ENCODE measurements at regions not wholly inside any gene's neighbourhood (a gene's known extent, or its start where the extent isn't known, plus 50 kb on each side); places are given as distances from the start of the nearest gene placed in this dataset.

- no peak overlapping the region for H3K4me3 ChIP-seq (ENCODE audit: low read depth, low read length)
- TF ChIP-seq, protein P1, sequence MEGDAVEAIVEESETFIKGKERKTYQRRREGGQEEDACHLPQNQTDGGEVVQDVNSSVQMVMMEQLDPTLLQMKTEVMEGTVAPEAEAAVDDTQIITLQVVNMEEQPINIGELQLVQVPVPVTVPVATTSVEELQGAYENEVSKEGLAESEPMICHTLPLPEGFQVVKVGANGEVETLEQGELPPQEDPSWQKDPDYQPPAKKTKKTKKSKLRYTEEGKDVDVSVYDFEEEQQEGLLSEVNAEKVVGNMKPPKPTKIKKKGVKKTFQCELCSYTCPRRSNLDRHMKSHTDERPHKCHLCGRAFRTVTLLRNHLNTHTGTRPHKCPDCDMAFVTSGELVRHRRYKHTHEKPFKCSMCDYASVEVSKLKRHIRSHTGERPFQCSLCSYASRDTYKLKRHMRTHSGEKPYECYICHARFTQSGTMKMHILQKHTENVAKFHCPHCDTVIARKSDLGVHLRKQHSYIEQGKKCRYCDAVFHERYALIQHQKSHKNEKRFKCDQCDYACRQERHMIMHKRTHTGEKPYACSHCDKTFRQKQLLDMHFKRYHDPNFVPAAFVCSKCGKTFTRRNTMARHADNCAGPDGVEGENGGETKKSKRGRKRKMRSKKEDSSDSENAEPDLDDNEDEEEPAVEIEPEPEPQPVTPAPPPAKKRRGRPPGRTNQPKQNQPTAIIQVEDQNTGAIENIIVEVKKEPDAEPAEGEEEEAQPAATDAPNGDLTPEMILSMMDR (IDR thresholded peaks at IDR 0.05; ENCODE audit: insufficient read depth, low read depth, low read length): no peak
- DNase-seq (ENCODE audit: low read depth): no peak
Measured at GRCh38 chr6:87846434-87846833, 144.4 kb upstream of the AKIRIN2 start.

- DNase-seq (ENCODE audit: low read depth): no peak
- H3K4me3 ChIP-seq (ENCODE audit: low read depth, low read length): no peak overlapping the region
- TF ChIP-seq, protein P1 (IDR thresholded peaks at IDR 0.05; ENCODE audit: insufficient read depth, low read depth, low read length): no peak
Measured at GRCh38 chr6:87840324-87840723, 138.3 kb upstream of the AKIRIN2 start.

DNA sequence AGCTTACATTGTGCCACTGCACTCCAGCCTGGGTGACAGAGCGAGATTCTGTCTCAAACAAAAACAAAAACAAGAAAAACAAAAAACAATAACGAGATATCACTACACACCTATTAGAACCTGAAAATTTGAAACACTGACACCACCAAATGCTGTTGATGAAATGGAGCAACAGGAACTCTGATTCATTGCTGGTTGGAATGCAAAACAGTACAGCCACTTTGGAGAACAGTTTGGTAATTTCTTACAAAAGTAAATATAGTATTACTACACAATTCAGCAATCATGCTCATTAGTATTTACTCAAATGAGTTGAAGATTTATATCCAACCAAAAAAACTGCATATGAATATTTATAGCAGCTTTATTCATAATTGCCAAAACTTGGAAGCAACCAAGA, 135.8 kb upstream of the AKIRIN2 start:
- DNase-seq (ENCODE audit: low read depth): no peak
- TF ChIP-seq, protein P1 (IDR thresholded peaks at IDR 0.05; ENCODE audit: insufficient read depth, low read depth, low read length): no peak

GRCh38 chr6:87837444-87837843, 135.4 kb upstream of the AKIRIN2 start:
- TF ChIP-seq, protein P1 (IDR thresholded peaks at IDR 0.05; ENCODE audit: insufficient read depth, low read depth, low read length): no peak
- no peak for DNase-seq (ENCODE audit: low read depth)
- H3K4me3 ChIP-seq (ENCODE audit: low read depth, low read length): no peak overlapping the region

More for the DNA sequence above, 135.8 kb upstream of the AKIRIN2 start:
- no peak overlapping the region for H3K4me3 ChIP-seq (ENCODE audit: low read depth, low read length)

DNA sequence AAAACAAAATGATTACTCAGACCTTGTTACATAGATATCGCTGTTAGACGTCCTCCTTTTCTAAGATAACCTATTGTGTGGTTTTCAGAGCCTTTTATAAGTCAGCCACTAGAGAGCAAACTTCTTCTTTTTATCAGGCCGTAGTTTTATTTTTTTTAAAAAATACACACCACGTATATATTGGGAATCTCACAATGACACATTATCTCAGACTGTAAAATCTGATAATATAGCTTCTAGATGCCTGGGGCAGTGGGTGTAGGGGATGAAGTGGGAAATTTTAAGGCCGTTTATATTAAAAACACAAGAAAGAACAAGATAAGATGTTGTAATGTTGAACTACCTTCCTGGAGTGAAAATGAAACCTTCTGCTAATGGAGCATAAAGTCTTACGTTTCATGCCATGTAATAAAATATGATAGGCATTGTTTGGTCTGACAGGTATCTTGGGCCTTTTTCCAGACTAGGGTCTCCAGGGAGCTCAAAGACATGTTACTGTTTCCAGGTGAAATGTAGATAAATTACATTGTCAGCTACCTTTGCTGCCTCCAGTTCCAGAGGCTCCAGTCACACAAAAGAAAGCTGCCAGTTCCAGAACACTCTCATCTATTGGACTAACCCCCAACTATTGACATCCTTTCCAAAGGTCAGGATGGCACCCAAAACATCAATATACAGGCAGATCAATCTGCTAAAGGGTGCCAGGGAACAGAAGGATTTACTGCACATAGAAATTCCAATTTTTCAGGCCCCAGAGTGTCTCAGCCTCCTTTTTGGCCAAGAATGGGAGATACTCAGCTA, 130.2 kb upstream of the AKIRIN2 start:
- TF ChIP-seq, protein P1 (IDR thresholded peaks at IDR 0.05; ENCODE audit: insufficient read depth, low read depth, low read length): peak; percentile 43
- peak overlapping the region; percentile 54 for H3K4me3 ChIP-seq (ENCODE audit: low read depth, low read length)
- peak; percentile 26 for DNase-seq (ENCODE audit: low read depth)

- TF ChIP-seq, protein P1 (IDR thresholded peaks at IDR 0.05; ENCODE audit: insufficient read depth, low read depth, low read length): no peak
- DNase-seq (ENCODE audit: low read depth): no peak
Measured at GRCh38 chr6:87830907-87831306, 128.9 kb upstream of the AKIRIN2 start.

More at GRCh38 chr6:87830907-87831306, 128.9 kb upstream of the AKIRIN2 start:
- H3K4me3 ChIP-seq (ENCODE audit: low read depth, low read length): no peak overlapping the region
